ENCODE measurements at regions not wholly inside any gene's neighbourhood (a gene's known extent, or its start where the extent isn't known, plus 50 kb on each side); places are given as distances from the start of the nearest gene placed in this dataset.

- TF ChIP-seq, protein P1, sequence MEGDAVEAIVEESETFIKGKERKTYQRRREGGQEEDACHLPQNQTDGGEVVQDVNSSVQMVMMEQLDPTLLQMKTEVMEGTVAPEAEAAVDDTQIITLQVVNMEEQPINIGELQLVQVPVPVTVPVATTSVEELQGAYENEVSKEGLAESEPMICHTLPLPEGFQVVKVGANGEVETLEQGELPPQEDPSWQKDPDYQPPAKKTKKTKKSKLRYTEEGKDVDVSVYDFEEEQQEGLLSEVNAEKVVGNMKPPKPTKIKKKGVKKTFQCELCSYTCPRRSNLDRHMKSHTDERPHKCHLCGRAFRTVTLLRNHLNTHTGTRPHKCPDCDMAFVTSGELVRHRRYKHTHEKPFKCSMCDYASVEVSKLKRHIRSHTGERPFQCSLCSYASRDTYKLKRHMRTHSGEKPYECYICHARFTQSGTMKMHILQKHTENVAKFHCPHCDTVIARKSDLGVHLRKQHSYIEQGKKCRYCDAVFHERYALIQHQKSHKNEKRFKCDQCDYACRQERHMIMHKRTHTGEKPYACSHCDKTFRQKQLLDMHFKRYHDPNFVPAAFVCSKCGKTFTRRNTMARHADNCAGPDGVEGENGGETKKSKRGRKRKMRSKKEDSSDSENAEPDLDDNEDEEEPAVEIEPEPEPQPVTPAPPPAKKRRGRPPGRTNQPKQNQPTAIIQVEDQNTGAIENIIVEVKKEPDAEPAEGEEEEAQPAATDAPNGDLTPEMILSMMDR (IDR thresholded peaks at IDR 0.05), result no peak
- TF ChIP-seq POLR2A (IDR thresholded peaks at IDR 0.05) (no peak), EP300 (IDR thresholded peaks at IDR 0.05) (no peak)
Observed at GRCh38 chr3:193829781-193830180, 236.8 kb downstream of the OPA1 start.
